ENCODE measurements at regions not wholly inside any gene's neighbourhood (a gene's known extent, or its start where the extent isn't known, plus 50 kb on each side); places are given as distances from the start of the nearest gene placed in this dataset.

GRCh38 chr2:228699400-228699799 lies 517.9 kb upstream of the SPHKAP start:
- Histone ChIP-seq H3K9ac (ENCODE audit: low read depth in 1 of 2, low read length in 2 of 2) (no peak overlapping the region), H3K4me1 (ENCODE audit: control insufficient read depth in 2 of 2, insufficient read depth in 2 of 2, low read length in 2 of 2) (no peaks in the 10 kb centered on the region), H3K9me3 (ENCODE audit: control insufficient read depth in 2 of 2, low read length in 2 of 2) (no peaks in the 10 kb centered on the region), H3K4me3 (ENCODE audit: low read length in 2 of 2) (no peak overlapping the region), H3K27ac (ENCODE audit: low read depth in 2 of 2, low read length in 2 of 2) (no peak overlapping the region), H3K36me3 (ENCODE audit: control insufficient read depth in 2 of 2, insufficient read depth in 2 of 2, low read length in 2 of 2) (no peaks in the 10 kb centered on the region), H3K27me3 (ENCODE audit: control insufficient read depth in 2 of 2, insufficient read depth in 2 of 2, low read length in 2 of 2) (no peaks in the 10 kb centered on the region)

- H3K9ac ChIP-seq (ENCODE audit: low read depth in 1 of 2, low read length in 2 of 2), result no peak overlapping the region
- no peaks in the 10 kb centered on the region for H3K36me3 ChIP-seq (ENCODE audit: control insufficient read depth in 2 of 2, insufficient read depth in 2 of 2, low read length in 2 of 2)
- H3K27me3 ChIP-seq (ENCODE audit: control insufficient read depth in 2 of 2, insufficient read depth in 2 of 2, low read length in 2 of 2), result no peaks in the 10 kb centered on the region
- no peak overlapping the region for H3K4me3 ChIP-seq (ENCODE audit: low read length in 2 of 2)
- H3K9me3 ChIP-seq (ENCODE audit: control insufficient read depth in 2 of 2, low read length in 2 of 2), result no peaks in the 10 kb centered on the region
- H3K27ac ChIP-seq (ENCODE audit: low read depth in 2 of 2, low read length in 2 of 2), result no peak overlapping the region
- no peaks in the 10 kb centered on the region for H3K4me1 ChIP-seq (ENCODE audit: control insufficient read depth in 2 of 2, insufficient read depth in 2 of 2, low read length in 2 of 2)
Observed at GRCh38 chr2:228698963-228699362, 517.5 kb upstream of the SPHKAP start.

- Histone ChIP-seq H3K27ac (ENCODE audit: low read depth in 2 of 2, low read length in 2 of 2) (no peak overlapping the region), H3K9ac (ENCODE audit: low read depth in 1 of 2, low read length in 2 of 2) (no peak overlapping the region), H3K4me3 (ENCODE audit: low read length in 2 of 2) (no peak overlapping the region), H3K4me1 (ENCODE audit: control insufficient read depth in 2 of 2, insufficient read depth in 2 of 2, low read length in 2 of 2) (no peaks in the 10 kb centered on the region), H3K9me3 (ENCODE audit: control insufficient read depth in 2 of 2, low read length in 2 of 2) (no peaks in the 10 kb centered on the region), H3K27me3 (ENCODE audit: control insufficient read depth in 2 of 2, insufficient read depth in 2 of 2, low read length in 2 of 2) (no peaks in the 10 kb centered on the region), H3K36me3 (ENCODE audit: control insufficient read depth in 2 of 2, insufficient read depth in 2 of 2, low read length in 2 of 2) (no peaks in the 10 kb centered on the region)
Observed at GRCh38 chr2:228697456-228697855, 516.0 kb upstream of the SPHKAP start.

- Histone ChIP-seq H3K36me3 (ENCODE audit: control insufficient read depth in 2 of 2, insufficient read depth in 2 of 2, low read length in 2 of 2) (no peaks in the 10 kb centered on the region), H3K27ac (ENCODE audit: low read depth in 2 of 2, low read length in 2 of 2) (no peak overlapping the region), H3K27me3 (ENCODE audit: control insufficient read depth in 2 of 2, insufficient read depth in 2 of 2, low read length in 2 of 2) (no peaks in the 10 kb centered on the region), H3K9ac (ENCODE audit: low read depth in 1 of 2, low read length in 2 of 2) (no peak overlapping the region), H3K9me3 (ENCODE audit: control insufficient read depth in 2 of 2, low read length in 2 of 2) (no peaks in the 10 kb centered on the region), H3K4me1 (ENCODE audit: control insufficient read depth in 2 of 2, insufficient read depth in 2 of 2, low read length in 2 of 2) (peaks cover 0 to 7% of the 10 kb centered on the region in 2 donors), H3K4me3 (ENCODE audit: low read length in 2 of 2) (no peak overlapping the region)
Observed at GRCh38 chr2:228690681-228691080, 509.2 kb upstream of the SPHKAP start.

- Histone ChIP-seq H3K4me3 (ENCODE audit: low read length in 2 of 2) (no peak overlapping the region), H3K27me3 (ENCODE audit: control insufficient read depth in 2 of 2, insufficient read depth in 2 of 2, low read length in 2 of 2) (no peaks in the 10 kb centered on the region), H3K9me3 (ENCODE audit: control insufficient read depth in 2 of 2, low read length in 2 of 2) (no peaks in the 10 kb centered on the region), H3K4me1 (ENCODE audit: control insufficient read depth in 2 of 2, insufficient read depth in 2 of 2, low read length in 2 of 2) (peaks cover 0 to 7% of the 10 kb centered on the region in 2 donors), H3K27ac (ENCODE audit: low read depth in 2 of 2, low read length in 2 of 2) (no peak overlapping the region), H3K36me3 (ENCODE audit: control insufficient read depth in 2 of 2, insufficient read depth in 2 of 2, low read length in 2 of 2) (no peaks in the 10 kb centered on the region), H3K9ac (ENCODE audit: low read depth in 1 of 2, low read length in 2 of 2) (no peak overlapping the region)
Observed at GRCh38 chr2:228689053-228689452, 507.6 kb upstream of the SPHKAP start.

- Histone ChIP-seq H3K9ac (ENCODE audit: low read depth in 1 of 2, low read length in 2 of 2) (no peak overlapping the region), H3K4me1 (ENCODE audit: control insufficient read depth in 2 of 2, insufficient read depth in 2 of 2, low read length in 2 of 2) (peaks cover 0 to 7% of the 10 kb centered on the region in 2 donors), H3K27me3 (ENCODE audit: control insufficient read depth in 2 of 2, insufficient read depth in 2 of 2, low read length in 2 of 2) (no peaks in the 10 kb centered on the region), H3K36me3 (ENCODE audit: control insufficient read depth in 2 of 2, insufficient read depth in 2 of 2, low read length in 2 of 2) (no peaks in the 10 kb centered on the region), H3K27ac (ENCODE audit: low read depth in 2 of 2, low read length in 2 of 2) (no peak overlapping the region), H3K9me3 (ENCODE audit: control insufficient read depth in 2 of 2, low read length in 2 of 2) (no peaks in the 10 kb centered on the region), H3K4me3 (ENCODE audit: low read length in 2 of 2) (no peak overlapping the region)
Observed at GRCh38 chr2:228688007-228688645, 506.6 kb upstream of the SPHKAP start.

GRCh38 chr2:228681979-228682378 lies 500.5 kb upstream of the SPHKAP start:
- H3K9ac ChIP-seq (ENCODE audit: low read depth in 1 of 2, low read length in 2 of 2), result no peak overlapping the region
- H3K4me1 ChIP-seq (ENCODE audit: control insufficient read depth in 2 of 2, insufficient read depth in 2 of 2, low read length in 2 of 2), result no peaks in the 10 kb centered on the region
- no peak overlapping the region for H3K27ac ChIP-seq (ENCODE audit: low read depth in 2 of 2, low read length in 2 of 2)
- no peak overlapping the region for H3K4me3 ChIP-seq (ENCODE audit: low read length in 2 of 2)
- H3K9me3 ChIP-seq (ENCODE audit: control insufficient read depth in 2 of 2, low read length in 2 of 2), result no peaks in the 10 kb centered on the region
- no peaks in the 10 kb centered on the region for H3K36me3 ChIP-seq (ENCODE audit: control insufficient read depth in 2 of 2, insufficient read depth in 2 of 2, low read length in 2 of 2)
- H3K27me3 ChIP-seq (ENCODE audit: control insufficient read depth in 2 of 2, insufficient read depth in 2 of 2, low read length in 2 of 2), result no peaks in the 10 kb centered on the region

GRCh38 chr2:228681426-228681825 lies 499.9 kb upstream of the SPHKAP start:
- Histone ChIP-seq H3K9me3 (ENCODE audit: control insufficient read depth in 2 of 2, low read length in 2 of 2) (no peaks in the 10 kb centered on the region), H3K27ac (ENCODE audit: low read depth in 2 of 2, low read length in 2 of 2) (no peak overlapping the region), H3K4me1 (ENCODE audit: control insufficient read depth in 2 of 2, insufficient read depth in 2 of 2, low read length in 2 of 2) (no peaks in the 10 kb centered on the region), H3K9ac (ENCODE audit: low read depth in 1 of 2, low read length in 2 of 2) (no peak overlapping the region), H3K27me3 (ENCODE audit: control insufficient read depth in 2 of 2, insufficient read depth in 2 of 2, low read length in 2 of 2) (no peaks in the 10 kb centered on the region), H3K36me3 (ENCODE audit: control insufficient read depth in 2 of 2, insufficient read depth in 2 of 2, low read length in 2 of 2) (no peaks in the 10 kb centered on the region), H3K4me3 (ENCODE audit: low read length in 2 of 2) (no peak overlapping the region)

DNA sequence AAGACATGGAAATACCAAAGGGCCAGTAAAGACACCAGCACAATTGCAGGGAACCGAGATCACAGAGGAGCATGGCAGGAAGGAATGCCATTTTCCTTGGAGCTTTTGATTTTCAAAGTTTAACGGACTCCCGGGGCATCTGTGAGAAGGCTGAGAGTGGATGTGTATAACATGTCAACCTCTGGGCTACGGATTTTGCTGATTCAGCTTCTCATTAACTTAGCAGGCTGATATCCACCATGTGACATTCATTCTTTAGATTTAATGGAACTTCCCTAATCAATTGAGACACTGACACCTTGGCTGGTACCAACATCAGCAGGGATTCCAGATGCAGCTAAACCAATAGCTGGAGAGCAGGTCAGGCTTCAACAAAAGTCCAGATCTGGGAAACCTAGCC lies 496.6 kb upstream of the SPHKAP start:
- H3K36me3 ChIP-seq (ENCODE audit: control insufficient read depth in 2 of 2, insufficient read depth in 2 of 2, low read length in 2 of 2), result no peaks in the 10 kb centered on the region
- no peaks in the 10 kb centered on the region for H3K9me3 ChIP-seq (ENCODE audit: control insufficient read depth in 2 of 2, low read length in 2 of 2)
- no peak overlapping the region for H3K9ac ChIP-seq (ENCODE audit: low read depth in 1 of 2, low read length in 2 of 2)
- no peaks in the 10 kb centered on the region for H3K4me1 ChIP-seq (ENCODE audit: control insufficient read depth in 2 of 2, insufficient read depth in 2 of 2, low read length in 2 of 2)
- H3K27me3 ChIP-seq (ENCODE audit: control insufficient read depth in 2 of 2, insufficient read depth in 2 of 2, low read length in 2 of 2), result no peaks in the 10 kb centered on the region
- no peak overlapping the region for H3K4me3 ChIP-seq (ENCODE audit: low read length in 2 of 2)
- H3K27ac ChIP-seq (ENCODE audit: low read depth in 2 of 2, low read length in 2 of 2), result no peak overlapping the region

DNA sequence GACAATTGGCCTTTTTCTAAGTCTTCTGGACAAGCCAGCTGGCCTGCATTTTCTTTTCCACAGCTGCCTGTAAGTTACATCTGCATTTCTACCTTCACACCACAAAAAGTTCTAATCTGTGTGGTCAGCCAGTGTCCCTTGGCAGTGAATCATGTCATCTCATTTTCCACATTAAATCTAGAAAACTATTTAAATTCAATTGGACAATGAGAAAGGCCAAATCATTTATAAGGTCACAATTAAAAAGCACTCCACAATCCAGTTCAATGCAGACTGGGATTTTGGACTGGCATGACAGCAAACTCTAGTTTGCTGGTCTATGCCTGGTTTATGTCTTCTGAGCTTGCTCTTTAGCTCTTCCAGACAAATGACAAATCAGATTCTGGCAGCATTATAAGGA lies 494.2 kb upstream of the SPHKAP start:
- Histone ChIP-seq H3K9ac (ENCODE audit: low read depth in 1 of 2, low read length in 2 of 2) (no peak overlapping the region), H3K4me1 (ENCODE audit: control insufficient read depth in 2 of 2, insufficient read depth in 2 of 2, low read length in 2 of 2) (no peaks in the 10 kb centered on the region), H3K36me3 (ENCODE audit: control insufficient read depth in 2 of 2, insufficient read depth in 2 of 2, low read length in 2 of 2) (no peaks in the 10 kb centered on the region), H3K4me3 (ENCODE audit: low read length in 2 of 2) (no peak overlapping the region), H3K27ac (ENCODE audit: low read depth in 2 of 2, low read length in 2 of 2) (no peak overlapping the region), H3K9me3 (ENCODE audit: control insufficient read depth in 2 of 2, low read length in 2 of 2) (no peaks in the 10 kb centered on the region), H3K27me3 (ENCODE audit: control insufficient read depth in 2 of 2, insufficient read depth in 2 of 2, low read length in 2 of 2) (no peaks in the 10 kb centered on the region)

- Histone ChIP-seq H3K27ac (ENCODE audit: low read depth in 2 of 2, low read length in 2 of 2) (no peak overlapping the region), H3K9ac (ENCODE audit: low read depth in 1 of 2, low read length in 2 of 2) (no peak overlapping the region), H3K4me1 (ENCODE audit: control insufficient read depth in 2 of 2, insufficient read depth in 2 of 2, low read length in 2 of 2) (no peaks in the 10 kb centered on the region), H3K4me3 (ENCODE audit: low read length in 2 of 2) (no peak overlapping the region), H3K9me3 (ENCODE audit: control insufficient read depth in 2 of 2, low read length in 2 of 2) (no peaks in the 10 kb centered on the region), H3K36me3 (ENCODE audit: control insufficient read depth in 2 of 2, insufficient read depth in 2 of 2, low read length in 2 of 2) (no peaks in the 10 kb centered on the region), H3K27me3 (ENCODE audit: control insufficient read depth in 2 of 2, insufficient read depth in 2 of 2, low read length in 2 of 2) (no peaks in the 10 kb centered on the region)
Observed at GRCh38 chr2:228675091-228675490, 493.6 kb upstream of the SPHKAP start.

All from mucosa of rectum (tissue), 2 donors.